Large intestine (tissue), 3 donors: ENCODE measurements at regions not wholly inside any gene's neighbourhood (a gene's known extent, or its start where the extent isn't known, plus 50 kb on each side); places are given as distances from the start of the nearest gene placed in this dataset.
"Not testable (repeated sequence)": the region's sequence is repeated elsewhere in the genome, so short reads cannot be mapped to it uniquely, and the experiment has no call there.

Experiments used
- DNase-seq, 2 donors: peaks; one replicate each; pipeline versions ENCODE4 v3.0.0 to v3.0.0-alpha.2; 2013
- H3K27ac ChIP-seq: one replicate; pipeline ENCODE4 v1.5.1; 2013; ENCODE audit warnings: low read length
- H3K27me3 ChIP-seq: 2 replicates; pipeline ENCODE4 v1.6.1; 2013; ENCODE audit warnings: low read length; ENCODE audit not compliant: control insufficient read depth, insufficient read depth
- H3K36me3 ChIP-seq: 2 replicates; pipeline ENCODE4 v1.6.1; 2013; ENCODE audit warnings: low read length; ENCODE audit not compliant: control insufficient read depth, insufficient read depth
- H3K4me1 ChIP-seq: one replicate; pipeline ENCODE4 v1.6.1; 2013; ENCODE audit warnings: low read length; ENCODE audit not compliant: control insufficient read depth, insufficient read depth
- H3K4me3 ChIP-seq: one replicate; pipeline ENCODE4 v1.5.1; 2013; ENCODE audit warnings: low read length
- H3K9me3 ChIP-seq: one replicate; pipeline ENCODE4 v1.6.1; 2013; ENCODE audit warnings: mild to moderate bottlenecking, low read depth, low read length, moderate library complexity; ENCODE audit not compliant: control insufficient read depth
- WGBS: methylation state at CpG from one replicate; pipeline ENCODE4 v1.1.5; 2013; ENCODE audit warnings: low lambda C conversion rate; ENCODE audit not compliant: insufficient coverage; 5-methylcytosine and 5-hydroxymethylcytosine counted together

DNA sequence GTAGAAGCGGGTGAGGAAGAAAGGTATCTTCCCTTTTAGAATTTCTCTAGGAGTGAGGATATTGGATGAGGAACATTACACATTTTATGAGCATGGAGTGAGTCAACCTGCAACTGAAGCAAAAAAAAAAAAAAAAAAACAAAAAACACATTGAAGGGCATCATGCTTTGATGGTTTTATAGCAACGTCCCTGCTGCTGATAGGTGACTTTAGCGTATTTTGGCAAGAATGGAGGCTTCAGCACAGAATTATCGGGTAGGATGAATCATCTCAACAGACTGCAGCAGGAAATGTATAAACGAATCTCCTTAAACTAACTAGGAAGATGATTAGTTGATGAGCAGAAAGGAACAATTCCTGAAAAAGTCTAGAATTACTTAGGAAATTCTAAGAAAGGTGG is 1359.6 kb upstream of the ATXN8OS start:
- Histone ChIP-seq H3K4me1 (no peaks in the 10 kb centered on the region), H3K27me3 (no peaks in the 10 kb centered on the region), H3K36me3 (no peaks in the 10 kb centered on the region), H3K9me3 (no peaks in the 10 kb centered on the region), H3K4me3 (no peak overlapping the region), H3K27ac (no peak overlapping the region)
- 100% methylated on average over 3 of the region's 5 CpGs for WGBS
- no peak for DNase-seq

DNA sequence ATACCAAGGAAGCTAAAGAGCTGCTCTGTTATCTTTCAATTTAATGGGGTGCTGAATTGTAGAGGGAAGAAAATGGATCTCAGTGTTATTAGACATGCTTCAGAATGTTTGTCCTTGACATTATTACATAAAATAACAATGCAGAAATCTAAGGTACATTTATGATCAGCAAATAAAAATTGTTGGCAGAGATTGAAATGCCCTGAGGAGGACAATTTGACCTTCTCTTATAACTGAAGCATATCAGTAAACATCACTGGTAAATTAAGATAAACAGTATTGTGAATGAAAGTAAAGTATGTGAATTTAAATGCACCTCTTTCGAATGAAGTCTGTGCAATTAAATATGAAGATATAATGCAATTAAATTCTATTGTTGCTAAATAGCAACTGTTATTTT is 1362.1 kb upstream of the ATXN8OS start:
- Histone ChIP-seq H3K9me3 (no peaks in the 10 kb centered on the region), H3K4me1 (no peaks in the 10 kb centered on the region), H3K4me3 (no peak overlapping the region), H3K27me3 (no peaks in the 10 kb centered on the region), H3K36me3 (no peaks in the 10 kb centered on the region), H3K27ac (no peak overlapping the region)
- DNase-seq = no peak
- WGBS = 50% methylated on average over 1 of the region's 1 CpG

DNA sequence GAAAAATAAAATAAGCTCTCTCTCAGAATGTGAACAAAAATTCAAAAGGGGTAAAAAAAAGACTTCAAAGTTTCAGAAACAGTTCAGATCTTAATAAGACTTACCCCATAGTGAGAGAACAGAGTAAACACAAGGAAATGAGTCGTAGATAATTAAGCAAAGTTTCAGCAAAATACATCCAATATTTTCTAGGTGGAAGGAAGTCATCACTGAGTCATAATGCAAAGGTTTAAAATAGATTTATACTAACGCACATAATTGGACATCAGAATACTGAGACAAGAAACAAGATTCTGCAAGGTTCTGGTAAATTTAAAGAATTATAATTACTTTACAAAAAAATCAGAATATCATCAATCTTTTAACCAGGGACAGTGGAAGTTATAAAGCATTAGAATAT is 1370.7 kb upstream of the ATXN8OS start:
- Histone ChIP-seq H3K36me3 (no peaks in the 10 kb centered on the region), H3K4me3 (no peak overlapping the region), H3K27ac (no peak overlapping the region), H3K4me1 (no peaks in the 10 kb centered on the region), H3K9me3 (no peaks in the 10 kb centered on the region), H3K27me3 (no peaks in the 10 kb centered on the region)
- WGBS = 60% methylated on average over 2 of the region's 2 CpGs
- no peak for DNase-seq

DNA sequence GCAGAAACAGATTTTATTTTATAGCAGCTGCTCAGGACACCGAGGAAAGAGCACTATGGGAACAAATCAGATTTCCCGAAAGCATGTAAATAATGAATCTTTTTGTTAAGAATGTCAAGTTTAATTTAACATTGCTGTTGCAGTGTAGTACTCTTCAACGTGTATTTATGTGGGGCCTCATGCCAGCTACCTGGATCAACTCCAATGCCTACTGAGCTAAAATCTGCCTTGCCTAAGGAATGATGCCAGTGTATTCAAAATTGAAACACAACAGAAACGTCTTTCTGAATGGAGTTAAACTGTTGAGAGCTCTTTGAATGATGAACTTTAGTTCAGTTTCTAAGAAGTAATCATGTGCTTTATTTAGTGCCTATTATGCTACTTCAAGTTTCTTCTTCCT is 1379.8 kb upstream of the ATXN8OS start:
- 75% methylated on average over 2 of the region's 4 CpGs for WGBS
- H3K27me3 ChIP-seq = no peaks in the 10 kb centered on the region
- no peak overlapping the region for H3K4me3 ChIP-seq
- H3K36me3 ChIP-seq = no peaks in the 10 kb centered on the region
- H3K27ac ChIP-seq = no peak overlapping the region
- no peaks in the 10 kb centered on the region for H3K4me1 ChIP-seq
- no peak for DNase-seq
- H3K9me3 ChIP-seq = no peaks in the 10 kb centered on the region

DNA sequence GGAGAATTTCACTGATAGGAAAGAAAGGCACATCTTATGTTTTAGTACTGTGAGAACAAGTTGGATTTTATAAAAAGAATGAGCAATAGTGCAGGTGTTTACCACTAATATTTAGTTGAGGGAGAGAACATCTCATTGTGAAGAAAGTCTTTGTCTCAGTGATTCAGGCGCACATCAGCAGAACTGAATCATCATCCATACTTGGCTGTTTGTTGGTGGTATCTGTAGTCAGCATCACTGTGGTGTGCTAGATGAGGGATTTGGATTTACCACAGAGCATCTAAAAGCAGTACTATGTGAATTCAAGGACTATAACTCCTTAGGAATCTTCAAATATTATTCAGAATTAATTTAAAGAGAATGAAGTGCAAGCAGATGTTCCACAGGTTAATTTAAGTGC is 1380.5 kb upstream of the ATXN8OS start:
- no peaks in the 10 kb centered on the region for H3K27me3 ChIP-seq
- no peaks in the 10 kb centered on the region for H3K4me1 ChIP-seq
- H3K4me3 ChIP-seq = no peak overlapping the region
- no peaks in the 10 kb centered on the region for H3K36me3 ChIP-seq
- no peak overlapping the region for H3K27ac ChIP-seq
- no peak for DNase-seq
- no CpG with 5 or more reads among the region's 1 CpG for WGBS
- no peaks in the 10 kb centered on the region for H3K9me3 ChIP-seq

DNA sequence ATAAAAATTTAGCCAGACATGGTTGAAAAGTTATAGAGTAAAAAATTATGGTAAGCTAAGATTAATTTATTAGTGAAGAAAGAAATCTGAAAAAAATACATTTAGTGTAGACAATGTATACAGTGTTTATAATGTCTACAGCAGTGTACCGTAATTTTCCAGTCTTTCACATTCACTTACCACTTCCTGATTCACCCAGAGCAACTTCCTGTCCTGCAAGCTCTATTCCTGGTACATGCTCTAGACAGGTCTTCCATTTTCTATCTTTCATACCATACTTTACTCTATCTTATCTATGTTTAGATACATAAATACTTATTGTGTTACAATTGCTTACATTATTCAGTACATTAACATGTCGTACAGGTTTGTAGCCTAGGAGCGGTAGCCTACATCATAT is 1387.8 kb upstream of the ATXN8OS start:
- no peak for DNase-seq
- H3K4me3 ChIP-seq = no peak overlapping the region
- H3K36me3 ChIP-seq = no peaks in the 10 kb centered on the region
- H3K4me1 ChIP-seq = no peaks in the 10 kb centered on the region
- WGBS = 90% methylated on average over 1 of the region's 3 CpGs
- no peak overlapping the region for H3K27ac ChIP-seq
- H3K27me3 ChIP-seq = no peaks in the 10 kb centered on the region
- no peaks in the 10 kb centered on the region for H3K9me3 ChIP-seq

DNA sequence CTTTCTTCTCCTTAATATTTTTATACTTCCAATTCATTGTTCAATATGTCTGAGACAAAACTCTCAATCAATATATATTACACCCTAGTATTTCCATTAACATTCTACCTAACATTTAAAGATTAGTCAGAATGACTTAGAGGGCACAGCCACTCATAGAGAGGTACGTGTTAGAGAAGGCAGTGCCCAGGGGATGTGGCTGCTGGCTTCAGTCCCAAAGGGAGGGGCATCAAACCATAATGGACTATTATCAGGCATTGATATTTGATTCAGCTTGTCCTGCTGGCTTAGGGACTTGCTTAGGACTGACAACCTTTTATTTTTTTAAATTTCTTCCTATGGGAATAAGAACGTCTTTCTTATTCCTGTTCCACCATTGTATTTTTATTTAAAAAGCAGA is 1392.0 kb upstream of the ATXN8OS start:
- WGBS = 100% methylated on average over 1 of the region's 2 CpGs

DNA sequence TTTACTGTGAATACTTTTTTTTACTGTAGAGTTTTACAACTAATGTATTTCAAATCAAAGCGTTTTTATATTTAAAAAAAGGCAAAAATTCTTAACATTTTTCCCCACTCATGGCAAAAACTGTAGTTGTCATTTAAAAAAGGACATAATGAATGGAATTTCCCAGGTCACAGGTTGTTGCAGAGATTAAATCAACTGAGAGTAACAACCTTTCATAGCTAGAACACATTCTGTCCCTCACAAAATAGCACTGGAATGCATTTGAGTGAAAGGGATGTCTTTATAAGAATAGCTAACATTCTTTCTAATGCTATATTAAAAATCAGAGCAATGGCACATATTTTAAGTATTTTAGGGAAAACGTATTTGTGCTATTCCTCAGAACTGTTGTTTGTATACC is 1393.3 kb upstream of the ATXN8OS start:
- H3K27me3 ChIP-seq = no peaks in the 10 kb centered on the region
- no peaks in the 10 kb centered on the region for H3K4me1 ChIP-seq
- no peak overlapping the region for H3K27ac ChIP-seq
- WGBS = 50% methylated on average over 1 of the region's 2 CpGs
- H3K4me3 ChIP-seq = no peak overlapping the region
- no peaks in the 10 kb centered on the region for H3K36me3 ChIP-seq
- H3K9me3 ChIP-seq = no peaks in the 10 kb centered on the region
- no peak for DNase-seq

More for the DNA sequence above, 1392.0 kb upstream of the ATXN8OS start:
- Histone ChIP-seq H3K27ac (no peak overlapping the region), H3K4me1 (no peaks in the 10 kb centered on the region), H3K9me3 (no peaks in the 10 kb centered on the region), H3K27me3 (no peaks in the 10 kb centered on the region), H3K36me3 (no peaks in the 10 kb centered on the region), H3K4me3 (no peak overlapping the region)
- no peak for DNase-seq

DNA sequence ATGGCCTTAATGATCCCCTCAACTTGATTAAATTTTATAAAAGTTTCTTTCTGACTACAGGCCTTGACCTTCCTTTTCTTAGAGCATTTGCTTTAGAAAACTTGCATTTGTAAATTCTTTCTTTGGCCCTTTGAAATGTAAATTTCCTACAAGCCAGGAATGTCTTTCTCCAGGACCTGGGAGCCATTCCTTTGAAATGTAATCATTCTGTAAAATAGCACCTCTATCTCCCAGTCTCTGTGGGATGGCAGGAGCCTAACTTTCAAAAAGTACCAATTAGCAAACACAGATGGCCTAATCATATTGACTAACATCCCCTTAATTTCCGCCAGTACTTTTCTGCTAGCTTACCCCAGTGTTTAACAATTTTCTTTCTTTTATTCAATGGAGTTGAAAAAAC is 1394.2 kb upstream of the ATXN8OS start:
- Histone ChIP-seq H3K4me3 (no peak overlapping the region), H3K27ac (no peak overlapping the region), H3K4me1 (no peaks in the 10 kb centered on the region), H3K36me3 (no peaks in the 10 kb centered on the region), H3K27me3 (no peaks in the 10 kb centered on the region), H3K9me3 (no peaks in the 10 kb centered on the region)
- no peak for DNase-seq
- no CpG with 5 or more reads among the region's 1 CpG for WGBS

DNA sequence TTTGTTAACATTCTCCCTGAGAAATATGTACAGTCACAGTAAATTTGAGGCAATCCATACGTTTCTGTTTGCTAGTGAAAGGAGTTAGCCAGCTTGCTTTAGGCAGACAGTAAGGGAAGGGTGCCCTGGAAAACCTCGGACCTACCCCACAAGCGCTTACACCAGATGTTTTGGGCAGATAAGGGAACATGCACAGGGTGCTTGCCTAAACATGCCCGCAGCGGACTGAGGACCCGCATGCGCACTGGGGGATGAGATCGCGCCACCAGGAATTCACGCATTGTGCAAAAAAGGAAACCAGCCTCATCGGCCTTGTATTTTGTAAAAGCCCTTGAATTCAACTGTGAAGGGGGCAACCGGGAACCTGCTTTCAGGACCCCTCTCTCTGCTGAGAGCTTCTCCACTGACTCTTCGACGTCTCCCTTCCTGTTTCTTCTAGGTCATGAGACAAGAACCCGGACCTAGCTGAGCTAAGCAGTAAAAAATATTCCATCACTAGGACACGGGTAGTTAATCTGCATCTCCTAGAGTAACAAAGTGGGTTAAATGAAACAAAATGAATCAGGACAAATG is 1399.2 kb upstream of the ATXN8OS start:
- Histone ChIP-seq H3K27ac (no peak overlapping the region), H3K9me3 (peaks cover 3% of the 10 kb centered on the region), H3K27me3 (no peaks in the 10 kb centered on the region), H3K4me1 (no peaks in the 10 kb centered on the region), H3K36me3 (no peaks in the 10 kb centered on the region), H3K4me3 (no peak overlapping the region)
- no peak for DNase-seq
- 60% methylated on average over 1 of the region's 16 CpGs for whole genome bisulfite sequencing

DNA sequence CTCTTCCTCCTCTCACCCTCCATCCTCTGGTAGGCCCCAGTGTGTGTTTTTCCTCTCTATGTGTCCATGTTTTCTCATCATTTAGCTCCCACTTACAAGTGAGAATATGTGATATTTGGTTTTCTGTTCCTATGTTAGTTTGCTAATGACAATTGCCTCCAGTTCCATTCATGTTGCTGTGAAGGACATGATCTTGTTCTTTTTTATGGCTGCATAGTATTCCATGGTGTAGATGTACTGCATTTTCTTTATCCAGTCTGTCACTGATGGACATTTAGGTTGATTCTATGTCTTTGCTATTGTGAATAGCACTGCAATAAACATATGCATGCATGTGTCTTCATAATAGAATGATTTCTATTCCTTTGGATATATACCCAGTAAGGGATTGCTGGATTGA is 1401.6 kb upstream of the ATXN8OS start:
- not testable (repeated sequence) for H3K4me1 ChIP-seq, H3K9me3 ChIP-seq, H3K27me3 ChIP-seq, H3K4me3 ChIP-seq, DNase-seq, H3K27ac ChIP-seq, H3K36me3 ChIP-seq
